Caki2 (cell line): ENCODE measurements at regions not wholly inside any gene's neighbourhood (a gene's known extent, or its start where the extent isn't known, plus 50 kb on each side); places are given as distances from the start of the nearest gene placed in this dataset.

ENCODE experiments used
- DNase-seq: peaks from one replicate; pipeline ENCODE4 v3.0.0-alpha.2; 2015; ENCODE audit warnings: low read depth
- in situ Hi-C: cut with HindIII; loops from 2 replicates; pipeline ENCODE4 v1.10.0; 2016; ENCODE audit warnings: low sequenced_read_pairs, low pct_unique_long_range_greater_than_20kb, mixed read lengths

DNA sequence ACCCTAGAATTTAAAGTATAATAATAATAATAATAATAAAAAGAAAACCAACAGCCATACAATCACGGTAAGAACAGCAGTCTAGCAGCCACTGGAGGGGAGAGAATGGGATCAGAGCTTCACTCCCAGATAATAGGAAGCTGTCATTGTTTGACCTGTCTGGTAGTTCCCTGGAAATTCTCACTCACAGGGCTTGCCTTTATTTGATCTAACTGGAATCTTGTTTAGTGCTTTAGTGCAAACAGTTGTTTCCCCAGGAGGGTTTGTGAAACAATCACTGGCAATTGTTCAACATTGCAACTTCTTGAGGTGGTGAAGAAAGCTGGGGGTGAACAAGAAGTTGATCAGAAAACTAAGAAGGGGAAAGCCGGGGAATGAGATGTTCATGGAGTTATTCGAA is 68.7 kb upstream of the PTCSC3 start:
- no peak for DNase-seq
- in situ Hi-C loops, result no loop called here

DNA sequence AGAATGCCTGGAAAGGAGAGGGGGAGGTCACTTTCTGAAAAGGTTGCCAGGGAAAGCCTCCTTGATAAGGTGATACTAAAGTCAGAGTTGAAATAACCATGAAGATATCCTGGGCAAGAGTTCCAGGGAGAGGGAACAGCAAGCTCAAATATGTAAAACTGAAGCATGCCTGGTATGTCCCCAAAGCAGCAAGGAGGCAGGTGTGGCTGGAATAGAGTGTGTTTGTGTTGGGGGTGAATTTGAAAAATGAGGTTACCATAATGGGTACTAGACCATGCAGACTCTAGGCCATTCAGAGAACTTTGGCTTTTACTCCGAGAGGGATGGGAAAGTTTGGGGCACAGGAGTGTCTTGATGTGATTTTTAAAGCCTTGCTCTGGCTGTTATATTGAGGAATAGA is 66.7 kb upstream of the PTCSC3 start:
- no peak for DNase-seq
- in situ Hi-C loops, result no loop called here

DNA sequence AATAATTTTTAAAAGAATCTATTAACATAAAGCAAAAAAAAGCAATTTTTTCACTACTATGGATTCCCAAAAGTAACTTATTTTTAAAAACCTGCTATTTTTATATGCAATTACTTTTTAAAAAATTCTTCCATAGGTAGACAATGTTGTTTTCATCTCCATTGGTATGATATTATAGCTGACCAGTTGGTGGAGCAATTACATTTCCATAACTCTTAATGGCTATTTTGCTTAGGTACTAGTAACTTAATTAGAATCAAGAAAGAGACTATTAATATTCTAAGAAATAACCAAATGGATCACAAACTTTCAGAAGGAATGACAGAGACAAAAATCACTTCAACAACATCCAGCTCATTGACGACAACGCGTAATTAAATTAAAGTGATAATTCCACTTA is 64.7 kb upstream of the PTCSC3 start:
- no peak for DNase-seq
- in situ Hi-C loops, result no loop called here

DNA sequence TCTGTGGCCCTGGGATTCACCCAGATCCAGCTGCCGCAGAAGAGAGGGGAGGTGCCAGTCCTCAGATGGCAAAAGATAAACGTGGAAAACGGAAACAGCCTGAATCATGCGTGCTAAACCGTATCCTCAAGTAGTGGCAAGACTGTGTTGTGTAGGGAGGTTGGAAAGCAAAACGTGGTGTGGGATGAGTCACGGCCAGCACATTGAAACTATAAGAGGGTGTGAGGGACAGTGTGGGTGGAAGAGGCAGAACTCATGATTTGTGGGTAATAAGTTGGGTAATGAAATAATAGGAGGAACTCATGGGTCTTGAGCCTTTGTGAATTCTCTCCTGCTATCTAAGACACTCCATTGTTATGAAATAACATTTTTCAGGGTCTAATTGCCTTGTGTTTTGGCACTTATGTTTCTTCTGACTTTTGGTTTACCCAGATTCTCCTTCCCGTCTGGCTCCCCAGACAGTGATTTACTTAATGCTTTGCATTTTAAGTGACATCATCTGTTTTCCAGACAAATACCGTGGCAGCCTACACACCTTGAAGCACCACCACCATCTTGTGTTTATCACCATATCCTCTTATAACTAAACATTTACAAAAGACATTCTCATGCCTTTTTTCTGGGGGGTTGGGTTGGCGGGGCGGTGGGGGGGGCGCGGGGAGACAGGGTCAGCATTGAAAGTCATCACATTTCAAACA is 62.3 kb upstream of the PTCSC3 start:
- DNase-seq, result peak; percentile 13
- in situ Hi-C loops, result no loop called here

DNA sequence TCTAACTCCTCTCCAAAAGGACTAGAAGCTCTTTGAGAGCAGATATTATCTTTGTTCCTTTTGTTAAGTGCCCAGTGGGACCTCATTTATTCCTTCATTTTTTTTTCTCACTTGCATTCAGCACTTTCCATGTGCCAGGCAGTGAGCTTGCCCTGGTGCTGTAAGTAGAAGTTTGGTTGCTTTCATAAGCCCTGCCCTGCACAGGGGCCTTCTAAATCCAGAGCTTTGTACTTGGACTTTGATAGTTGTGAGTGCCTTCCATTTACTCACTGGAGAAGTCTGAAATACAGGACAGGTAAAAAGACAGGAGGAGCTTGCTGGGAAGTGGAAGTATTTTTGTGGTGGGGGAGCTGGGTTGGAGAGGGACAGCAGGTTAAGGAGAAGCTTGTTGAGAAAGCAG is 56.7 kb upstream of the PTCSC3 start:
- in situ Hi-C loops, result no loop called here
- no peak for DNase-seq

GRCh38 chr14:36229262-36229661 is 52.7 kb upstream of the PTCSC3 start:
- no peak for DNase-seq
- in situ Hi-C loops, result no loop called here

- in situ Hi-C loops, result no loop called here
- peak; percentile 40 for DNase-seq
Observed at GRCh38 chr14:36227802-36228201, 51.3 kb upstream of the PTCSC3 start.

- in situ Hi-C loops, result no loop called here
- no peak for DNase-seq
Observed at GRCh38 chr14:36227344-36227743, 50.8 kb upstream of the PTCSC3 start.
